Erythroblast (primary cell): ENCODE measurements at regions not wholly inside any gene's neighbourhood (a gene's known extent, or its start where the extent isn't known, plus 50 kb on each side); places are given as distances from the start of the nearest gene placed in this dataset.

Experiments used
- GATA1 ChIP-seq: IDR thresholded peaks from 2 replicates; pipeline ENCODE4 v1.6.1; 2011; ENCODE audit warnings: low read depth, mild to moderate bottlenecking, control low read depth, low read length, moderate library complexity
- POLR2A ChIP-seq: IDR thresholded peaks from 2 replicates; pipeline ENCODE4 v1.6.1; 2011; ENCODE audit warnings: mild to moderate bottlenecking, low read length

GRCh38 chr2:129469389-129469788 lies 510.1 kb upstream of the RAB6C start:
- TF ChIP-seq POLR2A (no peak), GATA1 (no peak)
